ENCODE measurements at regions not wholly inside any gene's neighbourhood (a gene's known extent, or its start where the extent isn't known, plus 50 kb on each side); places are given as distances from the start of the nearest gene placed in this dataset.

- no peak for DNase-seq (ENCODE audit: low read depth in 2 of 2)
Observed at GRCh38 chr10:44853796-44854195, 57.3 kb upstream of the TMEM72 start.

- DNase-seq (ENCODE audit: low read depth in 2 of 2) = no peak
Observed at GRCh38 chr10:44854693-44855350, 56.3 kb upstream of the TMEM72 start.

- no peak for DNase-seq (ENCODE audit: low read depth in 2 of 2)
Observed at GRCh38 chr10:44856696-44857095, 54.4 kb upstream of the TMEM72 start.

GRCh38 chr10:44857363-44858016 lies 53.6 kb upstream of the TMEM72 start:
- peak; percentile 17 to 32 for DNase-seq (ENCODE audit: low read depth in 2 of 2)

DNA sequence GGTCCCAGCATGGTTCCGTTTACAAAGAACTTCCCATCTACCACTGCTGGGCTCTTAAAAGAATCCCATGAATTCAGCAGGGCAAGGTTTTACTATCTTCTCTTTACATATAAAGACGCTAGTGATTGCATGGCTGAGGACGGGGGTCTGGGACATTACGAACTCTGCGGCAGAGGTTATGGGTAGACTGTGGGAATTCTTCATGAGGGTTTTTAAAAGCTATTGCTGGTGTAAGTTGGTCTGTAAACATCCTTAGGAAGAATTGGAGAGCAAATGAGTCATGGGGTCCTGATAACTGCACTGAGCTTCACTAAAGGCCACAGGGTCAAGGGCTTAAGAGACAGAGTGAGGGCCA lies 53.1 kb upstream of the TMEM72 start:
- no peak for DNase-seq (ENCODE audit: low read depth in 2 of 2)

DNA sequence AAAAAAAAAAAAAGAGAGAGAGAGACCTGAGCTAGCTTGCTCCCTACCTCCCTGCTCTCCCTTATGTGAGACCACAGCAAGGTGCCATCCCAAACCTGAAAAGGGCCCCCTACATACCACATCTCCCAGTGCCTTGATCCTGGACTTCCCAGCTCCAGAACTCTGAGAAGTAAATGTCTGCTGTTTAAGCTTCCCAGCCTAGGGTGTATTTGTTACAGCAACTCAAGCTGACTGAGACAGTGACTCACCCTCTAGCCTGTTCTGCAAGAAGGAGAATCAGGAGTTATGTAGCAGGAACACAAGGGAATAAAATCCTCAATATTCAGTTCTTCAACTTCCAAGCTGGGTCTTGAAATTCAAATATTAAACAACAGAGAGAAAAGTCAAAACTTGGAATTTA lies 52.1 kb upstream of the TMEM72 start:
- DNase-seq (ENCODE audit: low read depth in 2 of 2) = no peak

DNA sequence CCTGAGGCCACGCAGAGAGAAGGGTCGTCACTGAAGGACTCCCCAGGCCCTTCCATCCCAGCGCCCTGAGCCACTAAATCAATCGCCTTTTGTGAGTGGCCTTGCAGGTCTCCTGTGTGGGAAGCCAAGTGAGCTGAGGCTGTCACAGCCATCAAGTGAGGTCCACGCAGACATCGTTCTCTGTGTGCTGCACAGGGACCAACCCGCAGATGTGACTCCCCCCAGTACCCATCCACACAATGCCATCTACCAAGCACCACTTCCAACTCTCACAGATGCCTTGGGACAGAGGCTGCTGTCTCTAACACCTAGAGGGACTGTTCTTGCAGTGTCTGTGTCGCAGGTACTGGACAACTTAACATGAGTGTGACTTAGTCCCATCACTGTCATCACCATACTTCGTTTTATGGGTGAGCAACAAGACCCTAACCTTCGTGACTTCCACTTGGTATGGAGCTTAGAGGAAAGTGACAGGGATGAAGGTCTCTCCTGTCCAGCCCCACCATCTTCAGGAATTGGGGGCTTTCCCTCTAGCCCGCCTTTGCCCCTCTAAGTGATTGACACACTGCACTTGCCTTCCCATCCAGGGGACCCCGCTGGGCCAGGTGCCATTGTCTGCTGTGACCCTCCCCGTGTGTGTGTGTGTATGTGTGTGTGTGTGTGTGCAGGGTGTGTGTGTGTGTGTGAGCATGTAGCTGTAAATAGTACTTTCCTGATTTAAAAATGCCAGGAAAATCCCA lies 51.4 kb upstream of the TMEM72 start:
- DNase-seq (ENCODE audit: low read depth in 2 of 2) = no peak

- DNase-seq (ENCODE audit: low read depth in 2 of 2) = no peak
Observed at GRCh38 chr10:44860811-44861736, 50.1 kb upstream of the TMEM72 start.
